Activated CD4-positive, alpha-beta T cell treated with anti-CD3 and anti-CD28 coated beads, Interleukin-2, amount 50 U/mL, for 48 hours (primary cell): ENCODE measurements at regions not wholly inside any gene's neighbourhood (a gene's known extent, or its start where the extent isn't known, plus 50 kb on each side); places are given as distances from the start of the nearest gene placed in this dataset.
A peak's percentile ranks its signal among the peaks of the same experiment; 100 is the strongest.
"Not testable (repeated sequence)": the region's sequence is repeated elsewhere in the genome, so short reads cannot be mapped to it uniquely, and the experiment has no call there.

Source experiments
- DNase-seq, 2 experiments: peaks; one replicate each; pipeline ENCODE4 v3.0.0-alpha.2; 2020

GRCh38 chr21:5105939-5106708 lies 5415.3 kb upstream of the TPTE start:
- peak; percentile 59 to 68 for DNase-seq

DNA sequence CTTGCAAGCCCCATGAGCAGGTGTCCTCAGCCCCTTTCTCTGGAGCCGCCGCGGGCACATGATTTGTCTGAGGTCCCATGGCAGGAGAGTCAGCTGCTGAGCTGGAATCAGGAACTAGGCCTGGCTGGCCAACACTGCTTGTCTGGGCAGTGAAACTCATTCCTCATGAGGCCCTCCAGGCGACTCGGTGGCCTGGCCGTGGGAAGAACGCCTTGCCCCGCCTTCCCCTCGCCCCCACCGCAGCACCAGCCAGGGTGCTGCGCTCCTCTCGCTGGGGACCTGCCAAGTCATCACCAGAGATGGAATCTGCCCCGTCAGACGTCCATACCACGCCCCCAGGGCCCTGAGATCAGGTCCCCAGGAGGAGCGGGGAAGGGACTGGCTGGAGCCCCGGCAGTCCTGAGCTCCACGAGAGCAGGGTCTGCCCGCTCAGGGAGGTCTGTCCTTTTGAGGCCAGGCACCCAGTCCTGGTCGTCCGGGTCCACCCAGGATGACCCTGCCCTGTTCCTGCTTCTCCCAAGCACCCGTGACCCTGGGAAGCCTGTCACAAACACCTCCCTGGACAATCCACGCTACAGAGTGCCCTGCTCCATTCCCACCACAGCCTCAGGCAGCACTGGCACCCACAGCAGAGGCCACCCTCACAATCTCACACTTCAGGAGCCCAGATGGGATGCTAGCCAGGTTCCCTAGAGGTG lies 5414.5 kb upstream of the TPTE start:
- DNase-seq = not testable (repeated sequence)

DNA sequence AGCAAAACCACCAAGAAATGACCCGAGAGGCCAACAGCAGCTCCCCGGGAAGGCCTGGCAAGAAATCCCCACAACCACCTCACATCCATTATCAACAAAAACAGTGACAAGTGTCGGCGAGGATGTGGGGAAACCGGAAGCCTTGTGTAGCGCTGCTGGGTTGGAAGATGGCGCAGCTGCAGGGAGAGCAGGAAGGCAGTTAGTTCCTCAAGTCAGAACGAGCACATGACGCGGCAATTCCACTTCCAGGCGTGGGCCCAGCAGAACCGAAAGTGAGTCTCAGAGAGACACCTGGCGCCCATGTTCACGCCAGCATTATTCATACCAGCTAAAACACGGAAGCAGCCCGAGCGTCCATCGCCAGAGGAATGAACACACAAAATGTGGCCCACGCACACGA lies 5413.7 kb upstream of the TPTE start:
- DNase-seq = not testable (repeated sequence)

DNA sequence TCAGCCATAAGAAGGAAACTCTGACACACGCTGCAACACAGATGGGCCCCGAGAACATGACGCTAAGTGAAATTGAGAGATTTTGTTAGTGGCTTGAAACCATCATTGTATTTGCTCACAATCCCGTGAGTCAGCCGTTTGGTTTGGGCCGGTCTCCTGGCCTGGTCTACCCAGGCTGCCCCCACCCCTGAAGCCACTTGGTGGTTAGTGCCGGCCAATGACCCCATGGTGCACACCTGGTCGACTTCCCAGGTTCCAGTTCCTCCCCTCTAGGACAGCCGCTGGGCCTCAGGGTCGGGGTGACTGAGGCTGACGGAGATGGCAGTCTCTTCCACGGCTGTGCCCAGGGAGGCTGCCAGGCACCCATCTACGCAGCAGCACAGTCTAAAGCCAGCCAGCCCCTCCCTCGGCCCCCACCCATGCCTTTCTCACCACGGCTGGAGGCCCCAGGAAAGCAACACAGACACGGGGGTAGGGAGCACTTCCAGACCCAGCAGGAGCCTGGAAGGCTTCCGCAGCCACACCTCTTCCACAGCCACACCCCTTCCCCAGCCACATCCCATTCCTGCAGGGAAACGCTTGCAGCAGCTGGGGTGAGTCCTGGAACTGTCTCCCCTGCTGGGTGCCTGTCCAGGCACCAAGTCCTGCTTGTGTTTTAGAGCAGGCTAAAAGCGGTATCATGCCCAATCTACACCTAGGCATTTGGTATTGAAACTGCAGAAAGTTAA lies 5413.2 kb upstream of the TPTE start:
- DNase-seq = peak in 1 of 2 experiments; percentile 5

DNA sequence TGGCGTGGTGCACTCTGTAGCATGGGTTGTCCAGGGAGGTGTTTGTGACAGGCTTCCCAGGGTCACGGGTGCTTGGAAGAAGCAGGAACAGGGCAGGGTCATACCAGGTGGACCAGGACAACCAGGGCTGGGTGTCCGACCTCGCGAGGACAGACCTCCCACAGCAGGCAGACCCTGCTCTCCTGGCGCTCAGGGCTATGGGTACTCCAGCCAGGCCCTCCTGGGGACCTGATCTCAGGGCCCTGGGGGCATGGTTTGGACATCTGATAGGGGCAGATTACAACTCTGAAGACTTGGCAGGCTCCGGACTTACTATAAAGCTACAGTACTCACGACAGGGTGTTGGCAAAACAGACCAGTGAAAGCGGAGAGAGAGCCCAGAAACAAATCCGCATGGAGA lies 5410.2 kb upstream of the TPTE start:
- DNase-seq = not testable (repeated sequence)

DNA sequence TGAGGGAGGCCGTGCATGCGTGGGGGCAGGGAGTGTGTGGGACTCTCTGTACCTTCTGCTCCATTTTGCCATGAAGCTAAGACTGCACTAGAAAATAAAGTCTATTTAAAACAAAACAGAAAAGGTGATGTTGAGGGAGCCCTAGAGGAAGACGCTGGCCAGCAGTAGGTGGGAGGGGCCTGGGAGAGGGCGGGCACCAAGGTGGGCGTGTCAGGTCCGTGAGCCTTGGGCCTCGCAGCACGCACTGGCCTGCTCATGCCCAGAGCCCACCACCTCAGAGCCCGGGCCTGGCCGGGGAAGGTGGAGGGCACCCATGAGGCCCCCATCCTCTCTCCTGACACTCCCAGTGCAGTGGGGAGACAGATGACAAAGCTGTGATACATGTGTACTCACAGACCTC lies 5408.3 kb upstream of the TPTE start:
- DNase-seq = not testable (repeated sequence)

DNA sequence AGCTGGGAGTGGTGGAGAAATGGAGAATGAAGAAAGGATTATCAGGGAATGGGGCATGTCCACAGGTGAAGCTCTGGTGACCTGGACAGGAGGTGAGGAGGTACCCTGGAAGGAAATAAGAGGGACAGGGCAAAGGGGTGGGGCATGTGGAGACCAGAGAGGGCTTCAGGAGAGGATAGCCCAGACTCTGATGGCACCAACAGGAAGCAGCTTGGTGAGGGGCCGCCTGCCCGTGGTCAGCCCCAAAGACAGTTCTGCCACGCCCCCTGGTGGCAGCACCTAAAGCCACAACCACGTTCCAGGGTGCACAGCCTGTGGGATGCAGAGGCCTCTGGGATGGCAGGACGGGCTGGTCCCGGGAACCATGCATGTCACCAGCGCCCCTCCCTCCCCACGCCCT lies 5406.9 kb upstream of the TPTE start:
- DNase-seq = not testable (repeated sequence)

DNA sequence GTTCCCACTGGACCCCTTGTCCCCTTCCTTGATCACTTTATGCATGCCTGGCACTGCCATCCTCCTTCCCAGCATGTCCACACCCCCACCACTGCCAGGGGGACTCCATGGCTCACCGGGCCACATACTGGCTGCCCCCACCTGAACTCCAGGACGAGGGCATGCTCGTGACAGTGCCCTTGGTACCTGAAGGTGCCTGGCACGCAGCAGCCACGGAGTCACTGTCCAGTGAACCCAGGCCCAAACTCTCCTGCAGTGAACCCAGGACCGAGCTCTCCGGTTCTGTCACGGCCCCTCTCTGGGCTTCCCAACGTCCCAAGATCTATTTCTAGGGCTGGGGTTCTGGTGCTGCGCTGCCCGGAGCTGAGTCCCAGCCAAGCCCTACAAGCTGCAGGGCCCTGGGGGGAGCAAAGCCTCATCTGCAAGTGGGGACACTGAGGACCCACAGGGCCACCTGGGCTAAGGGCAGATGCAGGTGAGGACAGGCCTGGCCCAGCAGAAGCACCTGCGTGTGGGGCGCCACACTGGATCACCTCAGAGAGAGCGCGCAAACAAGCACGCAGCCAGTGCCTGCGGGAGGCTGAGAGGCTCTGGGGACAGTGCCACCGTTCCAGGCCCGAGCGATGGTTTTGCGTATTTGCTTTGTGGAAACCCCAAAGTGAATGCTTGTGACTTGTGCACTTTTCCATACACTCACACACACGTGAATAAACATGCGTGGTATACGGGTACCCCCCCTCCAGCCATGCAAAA lies 5406.3 kb upstream of the TPTE start:
- not testable (repeated sequence) for DNase-seq

DNA sequence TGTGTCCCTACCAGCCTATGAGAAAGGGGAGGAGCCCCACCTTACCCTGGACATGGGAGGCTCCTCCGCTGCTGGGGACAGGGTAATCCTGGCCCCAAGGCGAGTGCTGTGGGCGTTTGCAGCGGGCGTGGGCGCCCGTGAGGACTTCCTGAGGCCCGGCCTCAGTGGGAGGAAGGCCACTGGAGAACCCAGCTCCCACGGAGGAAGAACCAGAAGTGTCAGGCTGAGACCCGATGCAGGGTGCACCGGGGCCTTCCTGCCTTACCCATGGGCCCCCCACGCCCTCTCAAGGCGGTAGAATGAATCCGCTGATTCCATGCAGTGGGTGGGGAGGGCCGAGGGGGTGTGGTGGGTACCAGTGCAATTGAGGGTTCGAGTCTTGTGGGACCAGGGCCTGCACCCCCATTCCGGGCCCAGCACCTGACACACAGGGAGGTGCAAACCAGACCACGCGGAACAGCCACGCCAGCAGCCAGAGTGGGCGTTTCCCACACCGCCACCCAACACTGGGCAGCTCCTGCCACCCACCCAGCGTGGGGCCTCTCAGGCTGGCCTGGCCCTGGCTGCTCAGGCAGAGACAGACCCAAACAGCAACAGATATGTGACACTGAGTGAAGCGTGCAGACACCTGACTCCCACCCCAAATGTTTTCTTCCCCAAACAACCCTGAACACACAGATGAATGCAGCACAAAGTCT lies 5405.6 kb upstream of the TPTE start:
- not testable (repeated sequence) for DNase-seq

DNA sequence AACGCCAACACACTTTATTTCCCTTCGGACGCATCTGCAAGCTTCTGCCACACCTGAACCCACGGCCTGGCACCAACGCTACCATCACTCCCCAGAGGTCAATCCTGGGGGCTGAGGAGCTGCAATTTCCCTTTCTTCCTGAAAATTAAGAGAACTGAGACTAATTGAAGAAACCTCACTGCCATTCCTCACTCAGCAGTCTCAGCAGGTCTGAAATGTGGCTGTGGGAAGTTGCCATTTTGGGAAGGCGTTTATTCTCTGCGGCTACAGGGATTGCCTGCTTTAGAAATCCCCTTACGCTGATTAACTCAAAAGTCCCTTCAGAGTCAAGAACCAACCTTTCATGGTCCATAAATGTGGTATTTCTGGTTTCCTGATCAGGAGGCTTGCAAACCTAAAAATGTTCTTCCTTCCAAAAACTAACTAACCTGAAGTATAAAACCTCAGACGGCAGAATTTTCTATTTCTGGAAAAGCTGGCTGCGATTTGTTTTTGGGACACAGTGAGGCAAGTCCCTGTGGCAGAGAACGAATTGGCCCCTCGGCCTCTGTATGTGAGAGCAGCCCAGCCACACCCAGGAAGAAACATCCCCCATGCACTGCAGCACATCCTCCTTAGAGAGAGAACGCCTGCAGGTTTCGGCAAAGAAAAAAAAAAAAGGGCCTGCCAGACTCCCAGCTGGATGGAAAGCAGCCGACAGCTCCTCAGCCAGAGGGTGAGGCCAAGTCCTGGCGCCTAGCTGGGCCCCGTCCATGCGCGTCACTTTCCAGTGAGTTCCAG lies 5404.8 kb upstream of the TPTE start:
- DNase-seq = not testable (repeated sequence)

- DNase-seq = not testable (repeated sequence)
Measured at GRCh38 chr21:5117135-5117534, 5404.2 kb upstream of the TPTE start.

DNA sequence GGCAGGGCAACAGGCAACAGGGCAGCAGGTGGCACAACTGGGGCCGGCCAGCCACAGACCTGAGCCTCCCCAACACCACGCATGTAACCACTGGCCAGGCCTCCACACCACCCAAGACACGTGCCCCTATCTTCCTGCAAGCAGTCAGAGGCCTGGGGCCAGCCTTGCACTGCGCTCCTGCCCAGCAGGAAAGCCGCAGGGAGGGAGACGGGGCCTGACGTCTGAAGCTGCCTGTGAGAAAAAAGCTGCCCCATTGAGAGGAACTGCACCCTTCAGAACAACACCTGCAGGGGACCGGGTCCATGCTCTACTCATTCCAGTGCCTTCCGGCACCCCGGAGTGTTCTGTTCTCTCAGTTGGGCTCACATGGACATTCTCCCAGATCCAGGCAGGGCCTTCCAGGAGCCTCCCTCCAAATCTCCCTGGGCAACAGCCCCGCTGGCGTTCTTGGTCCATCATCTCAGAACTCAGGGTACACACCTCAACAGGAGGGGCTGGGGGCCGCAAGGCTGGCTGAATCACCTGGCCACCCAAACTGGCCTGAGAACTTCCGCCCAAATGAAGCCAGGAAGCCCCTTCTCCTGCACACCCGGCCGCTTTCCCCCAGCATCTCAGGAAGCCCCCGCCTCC lies 5403.6 kb upstream of the TPTE start:
- DNase-seq = peak; percentile 10 to 26

DNA sequence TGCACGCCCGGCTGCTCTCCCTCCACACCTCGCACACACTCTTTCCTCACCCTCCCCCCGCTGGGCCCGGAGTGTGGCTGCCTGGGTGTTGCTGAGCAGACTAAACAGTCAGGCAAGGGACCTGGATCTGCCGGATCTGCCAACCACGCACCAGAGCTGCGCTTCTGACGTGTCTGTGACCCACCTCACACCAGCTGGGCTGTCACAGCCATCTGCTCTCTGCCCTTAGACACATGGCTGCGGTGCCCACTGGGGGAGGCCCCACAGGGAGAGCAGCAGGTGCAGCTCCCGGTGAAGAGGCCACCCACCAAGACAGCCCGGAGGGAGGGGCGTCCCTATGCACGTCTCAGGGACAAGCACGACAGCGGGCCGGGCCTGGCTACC lies 5403.1 kb upstream of the TPTE start:
- DNase-seq = peak; percentile 26 to 39

DNA sequence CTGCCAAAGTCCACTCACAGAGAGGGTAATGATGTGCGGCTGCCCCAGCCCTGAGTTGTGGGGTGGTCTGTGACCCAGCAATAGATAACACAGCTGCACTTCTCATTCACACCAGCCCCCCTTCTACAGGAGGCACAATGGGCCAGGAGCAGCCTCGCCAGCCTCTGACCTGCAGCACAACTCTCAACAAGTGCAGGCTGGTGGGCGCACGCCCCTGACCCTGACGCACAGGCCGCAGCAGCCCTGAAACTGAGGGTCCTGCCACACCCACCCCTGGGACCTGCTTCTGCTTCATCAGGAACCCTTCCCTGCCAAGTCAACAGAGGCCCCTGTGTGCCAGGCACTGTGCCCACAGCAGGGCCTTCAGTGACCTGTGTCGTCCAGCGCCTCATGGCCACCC lies 5402.2 kb upstream of the TPTE start:
- DNase-seq = not testable (repeated sequence)

DNA sequence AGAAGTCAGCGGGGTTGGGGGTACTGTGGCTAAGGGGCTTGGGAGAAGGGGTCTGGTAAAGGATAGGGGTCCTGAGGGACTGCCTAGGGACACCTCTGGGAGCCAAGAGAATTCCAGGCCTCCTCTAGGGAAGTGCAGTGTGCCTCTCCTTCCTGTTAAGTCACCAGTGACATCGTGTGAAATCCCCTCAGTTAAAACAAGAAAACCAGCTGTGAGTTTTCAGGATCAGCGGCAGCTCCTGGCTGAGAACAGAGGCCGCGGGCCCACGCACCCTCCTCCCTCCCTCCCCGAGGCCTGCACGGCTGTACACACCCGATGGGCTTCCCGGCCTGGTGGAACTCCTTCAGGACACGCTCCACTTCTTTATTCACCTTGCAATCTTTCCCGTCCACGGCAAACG lies 5400.0 kb upstream of the TPTE start:
- not testable (repeated sequence) for DNase-seq

- DNase-seq = not testable (repeated sequence)
Measured at GRCh38 chr21:5121849-5122248, 5399.5 kb upstream of the TPTE start.

DNA sequence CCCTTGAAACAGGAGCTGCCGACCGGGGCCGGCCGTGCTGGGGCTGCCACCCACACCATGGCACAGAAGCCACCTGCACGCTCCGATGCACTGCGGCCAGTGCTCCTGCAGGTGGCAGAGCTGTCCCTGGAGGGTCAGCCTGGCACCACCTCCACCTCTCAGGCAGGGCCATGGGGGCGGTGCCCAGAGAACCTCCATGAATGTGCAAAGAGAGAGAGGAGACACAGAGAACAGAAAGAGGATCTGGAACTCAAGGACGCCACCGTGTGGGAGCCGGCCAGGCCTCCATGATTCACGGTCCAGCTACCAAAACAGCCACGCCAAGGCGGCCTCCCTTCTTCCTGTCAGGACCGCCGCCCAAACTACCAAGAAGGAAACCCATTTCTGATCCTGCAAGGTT lies 5397.7 kb upstream of the TPTE start:
- DNase-seq = peak; percentile 83 to 87

DNA sequence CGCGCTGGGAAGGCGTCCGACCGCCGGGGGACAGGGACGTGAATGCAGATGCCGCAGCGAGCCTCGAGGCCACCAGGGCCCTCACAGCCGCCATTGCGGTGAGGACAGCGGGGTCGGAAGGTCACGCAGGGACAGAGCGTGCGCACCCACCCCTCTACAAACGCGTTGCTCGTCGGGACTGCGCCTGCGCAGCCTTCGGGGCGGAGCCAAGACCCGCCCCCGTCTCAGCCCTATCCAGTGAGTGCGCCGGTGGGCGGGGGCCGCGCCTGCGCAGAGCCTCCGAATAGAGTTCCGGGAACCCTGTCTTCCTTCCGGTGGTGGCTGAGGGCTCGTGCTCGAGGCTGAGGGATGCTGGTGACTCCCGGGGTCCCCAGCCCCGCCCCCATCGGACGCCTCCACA lies 5393.1 kb upstream of the TPTE start:
- DNase-seq = peak; percentile 98

- not testable (repeated sequence) for DNase-seq
Measured at GRCh38 chr21:5133824-5134223, 5387.6 kb upstream of the TPTE start.

- not testable (repeated sequence) for DNase-seq
Measured at GRCh38 chr21:5136406-5136805, 5385.0 kb upstream of the TPTE start.

GRCh38 chr21:5137006-5137405 lies 5384.4 kb upstream of the TPTE start:
- not testable (repeated sequence) for DNase-seq
